Mammary epithelial cell (primary cell): ENCODE measurements at regions not wholly inside any gene's neighbourhood (a gene's known extent, or its start where the extent isn't known, plus 50 kb on each side); places are given as distances from the start of the nearest gene placed in this dataset.

Experiments
- CTCF ChIP-seq, 2 donors: IDR thresholded peaks in 1 of 2; conservative IDR thresholded peaks in 1 of 2; 2 replicates each; pipeline ENCODE4 v1.5.1; 2011 to 2012; ENCODE audit warnings: inconsistent platforms in 2 of 2, low read length in 2 of 2, mild to moderate bottlenecking in 2 of 2, control low read depth in 1 of 2, low read depth in 1 of 2; ENCODE audit not compliant: insufficient read depth in 1 of 2; ENCODE audit errors: extremely low read depth in 1 of 2
- EZH2 ChIP-seq: IDR thresholded peaks from 2 replicates; pipeline ENCODE4 v1.6.1; 2012; ENCODE audit warnings: low read length, inconsistent platforms, borderline replicate concordance

DNA sequence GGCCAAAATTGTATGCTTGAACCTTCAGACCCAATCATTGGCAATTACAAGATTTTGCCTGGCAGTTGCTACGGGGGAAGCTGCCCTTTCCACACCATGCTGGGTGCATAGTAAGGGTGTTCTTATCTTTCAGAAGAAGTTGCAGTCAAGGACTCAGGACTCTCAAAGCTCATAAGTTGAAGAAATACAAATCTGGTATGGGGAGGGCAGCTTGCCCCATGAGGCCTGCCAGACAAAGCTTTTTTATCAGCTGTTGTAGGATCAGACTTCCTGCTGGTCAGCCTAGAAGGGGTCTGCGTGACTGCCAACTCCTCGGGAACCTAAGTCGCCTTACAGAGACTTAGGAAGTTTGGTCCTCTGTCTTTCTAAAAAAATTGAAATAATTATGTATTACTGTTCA lies 174.9 kb upstream of the TECRL start:
- TF ChIP-seq CTCF (conservative IDR thresholded peaks at IDR 0.05 in 1 of 2, IDR thresholded peaks at IDR 0.05 in 1 of 2; ENCODE audit: extremely low read depth in 1 of 2, insufficient read depth in 1 of 2, low read depth in 1 of 2, low read length in 2 of 2) (no peak), EZH2 (no peak)
